ENCODE measurements at regions not wholly inside any gene's neighbourhood (a gene's known extent, or its start where the extent isn't known, plus 50 kb on each side); places are given as distances from the start of the nearest gene placed in this dataset.

- no peaks in the 10 kb centered on the region for H3K27me3 Mint-ChIP-seq
- H3K4me3 Mint-ChIP-seq, result no peak overlapping the region
- H3K27ac Mint-ChIP-seq, result no peak overlapping the region
- peaks cover 0 to 23% (median 11%) of the 10 kb centered on the region in 9 donors for H3K9me3 Mint-ChIP-seq
- POLR2A ChIA-PET, result no interaction called here
- no peaks in the 10 kb centered on the region for H3K4me1 Mint-ChIP-seq
- DNase-seq, result no peak
- ATAC-seq, result no peak
- H3K36me3 Mint-ChIP-seq, result no peaks in the 10 kb centered on the region
These were observed 517.0 kb downstream of the KCNH5 start for GRCh38 chr14:62528296-62528695.

- peaks cover 0 to 3% (median 0%) of the 10 kb centered on the region in 3 donors for H3K36me3 Mint-ChIP-seq
- ATAC-seq (no peak), DNase-seq (no peak)
- H3K4me3 Mint-ChIP-seq, result no peak overlapping the region
- H3K9me3 Mint-ChIP-seq, result peaks cover 0 to 10% (median 5%) of the 10 kb centered on the region in 9 donors
- no peaks in the 10 kb centered on the region for H3K4me1 Mint-ChIP-seq
- POLR2A ChIA-PET, result no interaction called here
- H3K27ac Mint-ChIP-seq, result no peak overlapping the region
- H3K27me3 Mint-ChIP-seq, result peaks cover 0 to 1% (median 0%) of the 10 kb centered on the region in 5 donors
These were observed 513.1 kb downstream of the KCNH5 start for GRCh38 chr14:62532181-62532580.

- Mint-ChIP-seq H3K9me3 (peaks cover 7 to 54% (median 23%) of the 10 kb centered on the region in 9 donors), H3K27ac (no peak overlapping the region), H3K4me1 (no peaks in the 10 kb centered on the region), H3K27me3 (peaks cover 0 to 3% (median 0%) of the 10 kb centered on the region in 5 donors), H3K36me3 (peaks cover 0 to 18% (median 0%) of the 10 kb centered on the region in 3 donors), H3K4me3 (no peak overlapping the region)
- POLR2A ChIA-PET, result no interaction called here
- DNase-seq (no peak), ATAC-seq (no peak)
These were observed 498.3 kb downstream of the KCNH5 start for GRCh38 chr14:62546862-62547474.

GRCh38 chr14:62557416-62557815 lies 487.8 kb downstream of the KCNH5 start:
- DNase-seq, result no peak
- Mint-ChIP-seq H3K27me3 (no peaks in the 10 kb centered on the region), H3K4me1 (no peaks in the 10 kb centered on the region), H3K36me3 (no peaks in the 10 kb centered on the region), H3K4me3 (no peak overlapping the region), H3K9me3 (peaks cover 0 to 15% (median 3%) of the 10 kb centered on the region in 9 donors), H3K27ac (no peak overlapping the region)
- no peak for ATAC-seq
- POLR2A ChIA-PET, result no interaction called here

GRCh38 chr14:62558451-62558850 lies 486.8 kb downstream of the KCNH5 start:
- POLR2A ChIA-PET, result no interaction called here
- no peaks in the 10 kb centered on the region for H3K36me3 Mint-ChIP-seq
- DNase-seq (no peak), ATAC-seq (no peak)
- peaks cover 0 to 22% (median 2%) of the 10 kb centered on the region in 9 donors for H3K9me3 Mint-ChIP-seq
- no peak overlapping the region for H3K27ac Mint-ChIP-seq
- no peaks in the 10 kb centered on the region for H3K4me1 Mint-ChIP-seq
- H3K4me3 Mint-ChIP-seq, result no peak overlapping the region
- no peaks in the 10 kb centered on the region for H3K27me3 Mint-ChIP-seq

- Mint-ChIP-seq H3K27me3 (no peaks in the 10 kb centered on the region), H3K9me3 (peaks cover 0 to 19% (median 4%) of the 10 kb centered on the region in 9 donors), H3K36me3 (no peaks in the 10 kb centered on the region), H3K4me1 (no peaks in the 10 kb centered on the region), H3K4me3 (no peak overlapping the region), H3K27ac (no peak overlapping the region)
- no peak for DNase-seq
- POLR2A ChIA-PET, result no interaction called here
- no peak for ATAC-seq
These were observed 460.0 kb downstream of the KCNH5 start for GRCh38 chr14:62585247-62585646.

- H3K27me3 Mint-ChIP-seq, result peaks cover 0 to 2% (median 0%) of the 10 kb centered on the region in 5 donors
These were observed 452.4 kb downstream of the KCNH5 start for GRCh38 chr14:62592877-62593276.

GRCh38 chr14:62597143-62597542 lies 448.1 kb downstream of the KCNH5 start:
- H3K27ac Mint-ChIP-seq, result no peak overlapping the region
- no peak for ATAC-seq
- no peak for DNase-seq
- POLR2A ChIA-PET, result no interaction called here
- no peaks in the 10 kb centered on the region for H3K4me1 Mint-ChIP-seq
- no peaks in the 10 kb centered on the region for H3K27me3 Mint-ChIP-seq
- H3K9me3 Mint-ChIP-seq, result peaks cover 2 to 33% (median 18%) of the 10 kb centered on the region in 9 donors
- peaks cover 0 to 9% (median 0%) of the 10 kb centered on the region in 3 donors for H3K36me3 Mint-ChIP-seq
- no peak overlapping the region for H3K4me3 Mint-ChIP-seq

More at GRCh38 chr14:62592877-62593276, 452.4 kb downstream of the KCNH5 start:
- DNase-seq (no peak), ATAC-seq (no peak)
- Mint-ChIP-seq H3K4me1 (no peaks in the 10 kb centered on the region), H3K4me3 (no peak overlapping the region), H3K9me3 (peaks cover 0 to 17% (median 10%) of the 10 kb centered on the region in 9 donors), H3K36me3 (peaks cover 0 to 9% (median 0%) of the 10 kb centered on the region in 3 donors), H3K27ac (no peak overlapping the region)
- POLR2A ChIA-PET, result no interaction called here

GRCh38 chr14:62599616-62600385 lies 445.5 kb downstream of the KCNH5 start:
- POLR2A ChIA-PET, result no interaction called here
- peaks cover 7 to 36% (median 18%) of the 10 kb centered on the region in 9 donors for H3K9me3 Mint-ChIP-seq

GRCh38 chr14:62602712-62603111 lies 442.5 kb downstream of the KCNH5 start:
- Mint-ChIP-seq H3K27ac (no peak overlapping the region), H3K4me3 (no peak overlapping the region), H3K36me3 (no peaks in the 10 kb centered on the region), H3K9me3 (peaks cover 7 to 31% (median 16%) of the 10 kb centered on the region in 9 donors), H3K4me1 (no peaks in the 10 kb centered on the region), H3K27me3 (no peaks in the 10 kb centered on the region)
- DNase-seq, result no peak
- no peak for ATAC-seq
- POLR2A ChIA-PET, result no interaction called here

More at GRCh38 chr14:62599616-62600385, 445.5 kb downstream of the KCNH5 start:
- no peak for DNase-seq
- ATAC-seq, result no peak
- Mint-ChIP-seq H3K36me3 (peaks cover 0 to 9% (median 0%) of the 10 kb centered on the region in 3 donors), H3K4me3 (no peak overlapping the region), H3K4me1 (no peaks in the 10 kb centered on the region), H3K27me3 (no peaks in the 10 kb centered on the region), H3K27ac (no peak overlapping the region)

GRCh38 chr14:62604524-62604923 lies 440.7 kb downstream of the KCNH5 start:
- Mint-ChIP-seq H3K4me1 (no peaks in the 10 kb centered on the region), H3K9me3 (peaks cover 5 to 30% (median 11%) of the 10 kb centered on the region in 9 donors)
- POLR2A ChIA-PET, result no interaction called here

GRCh38 chr14:62614122-62614521 lies 431.1 kb downstream of the KCNH5 start:
- ATAC-seq (no peak), DNase-seq (no peak)
- Mint-ChIP-seq H3K9me3 (peaks cover 0 to 29% (median 9%) of the 10 kb centered on the region in 9 donors), H3K27ac (no peak overlapping the region), H3K36me3 (no peaks in the 10 kb centered on the region), H3K27me3 (no peaks in the 10 kb centered on the region), H3K4me1 (no peaks in the 10 kb centered on the region), H3K4me3 (no peak overlapping the region)
- POLR2A ChIA-PET, result no interaction called here

More at GRCh38 chr14:62604524-62604923, 440.7 kb downstream of the KCNH5 start:
- Mint-ChIP-seq H3K4me3 (no peak overlapping the region), H3K27ac (no peak overlapping the region), H3K27me3 (no peaks in the 10 kb centered on the region), H3K36me3 (no peaks in the 10 kb centered on the region)
- no peak for DNase-seq
- no peak for ATAC-seq

- ATAC-seq (no peak), DNase-seq (no peak)
- no peaks in the 10 kb centered on the region for H3K27me3 Mint-ChIP-seq
These were observed 428.6 kb downstream of the KCNH5 start for GRCh38 chr14:62616668-62617067.

More at GRCh38 chr14:62616668-62617067, 428.6 kb downstream of the KCNH5 start:
- H3K9me3 Mint-ChIP-seq, result peaks cover 0 to 30% (median 8%) of the 10 kb centered on the region in 9 donors
- H3K4me3 Mint-ChIP-seq, result no peak overlapping the region
- peaks cover 0 to 1% (median 0%) of the 10 kb centered on the region in 3 donors for H3K36me3 Mint-ChIP-seq
- H3K27ac Mint-ChIP-seq, result no peak overlapping the region
- no peaks in the 10 kb centered on the region for H3K4me1 Mint-ChIP-seq
- POLR2A ChIA-PET, result no interaction called here
